Stimulated activated CD4-positive, alpha-beta T cell treated with anti-CD3 and anti-CD28 coated beads, Interleukin-2, amount 100 ng/mL, for 24 hours (primary cell): ENCODE measurements at regions not wholly inside any gene's neighbourhood (a gene's known extent, or its start where the extent isn't known, plus 50 kb on each side); places are given as distances from the start of the nearest gene placed in this dataset.

Source experiments
- DNase-seq, 2 donors: peaks; one replicate each; pipeline ENCODE4 v3.0.0-alpha.2; 2020

GRCh38 chr2:134131681-134132489, 122.0 kb upstream of the MGAT5 start:
- no peak for DNase-seq

GRCh38 chr2:134132490-134132857, 121.4 kb upstream of the MGAT5 start:
- DNase-seq = no peak

GRCh38 chr2:134133622-134134312, 120.1 kb upstream of the MGAT5 start:
- no peak for DNase-seq

- DNase-seq = no peak
These were observed 119.6 kb upstream of the MGAT5 start for GRCh38 chr2:134134313-134134706.

GRCh38 chr2:134134827-134135226, 119.0 kb upstream of the MGAT5 start:
- no peak for DNase-seq

GRCh38 chr2:134135793-134136192, 118.1 kb upstream of the MGAT5 start:
- DNase-seq = no peak

GRCh38 chr2:134136731-134137130, 117.1 kb upstream of the MGAT5 start:
- DNase-seq = no peak

- no peak for DNase-seq
These were observed 116.7 kb upstream of the MGAT5 start for GRCh38 chr2:134137182-134137611.

GRCh38 chr2:134138115-134138514, 115.8 kb upstream of the MGAT5 start:
- no peak for DNase-seq

GRCh38 chr2:134139611-134140010, 114.3 kb upstream of the MGAT5 start:
- no peak for DNase-seq

- DNase-seq = no peak
These were observed 113.6 kb upstream of the MGAT5 start for GRCh38 chr2:134140251-134140661.

GRCh38 chr2:134141598-134142340, 112.1 kb upstream of the MGAT5 start:
- no peak for DNase-seq

- no peak for DNase-seq
These were observed 111.5 kb upstream of the MGAT5 start for GRCh38 chr2:134142341-134142738.

GRCh38 chr2:134142903-134143302, 111.0 kb upstream of the MGAT5 start:
- no peak for DNase-seq

- DNase-seq = no peak
These were observed 110.3 kb upstream of the MGAT5 start for GRCh38 chr2:134143568-134143967.

GRCh38 chr2:134144081-134144596, 109.7 kb upstream of the MGAT5 start:
- DNase-seq = no peak

- no peak for DNase-seq
These were observed 109.2 kb upstream of the MGAT5 start for GRCh38 chr2:134144651-134145050.

- no peak for DNase-seq
These were observed 108.4 kb upstream of the MGAT5 start for GRCh38 chr2:134145519-134145918.

GRCh38 chr2:134146161-134146560, 107.7 kb upstream of the MGAT5 start:
- DNase-seq = no peak

- DNase-seq = no peak
These were observed 107.3 kb upstream of the MGAT5 start for GRCh38 chr2:134146620-134147019.

GRCh38 chr2:134148172-134148571, 105.7 kb upstream of the MGAT5 start:
- DNase-seq = no peak

- no peak for DNase-seq
These were observed 104.9 kb upstream of the MGAT5 start for GRCh38 chr2:134148843-134149472.

GRCh38 chr2:134149904-134150303, 104.0 kb upstream of the MGAT5 start:
- DNase-seq = no peak
